Pancreas (tissue), 10 donors: ENCODE measurements at regions not wholly inside any gene's neighbourhood (a gene's known extent, or its start where the extent isn't known, plus 50 kb on each side); places are given as distances from the start of the nearest gene placed in this dataset.

Experiments
- ATAC-seq, 4 donors: fragments of 200-7000 bp; cut with Tn5 transposase; one replicate each; pipeline versions ENCODE4 v1.8.0 to v1.9.1; 2020; ENCODE audit warnings: mild to moderate bottlenecking in 4 of 4, moderate library complexity in 4 of 4
- DNase-seq, 6 donors: peaks; one replicate each; pipeline ENCODE4 v3.0.0-alpha.2; 2020
- FAIRE-seq: peaks from 2 replicates; lab custom pipeline; 2012; peaks lifted over from hg19 to GRCh38; lab: Jason Lieb, UNC
- H3K27ac ChIP-seq, 4 donors: fragments of 200-600 bp; sonication (generic); 1 replicate in 3 of 4; 2 replicates in 1 of 4; pipeline versions ENCODE4 v1.5.0 to v1.8.0; 2020
- H3K27me3 ChIP-seq, 4 donors: fragments of 200-600 bp; one replicate each; pipeline ENCODE4 v1.8.0; 2021
- H3K36me3 ChIP-seq, 3 donors: fragments of 200-600 bp; sonication (generic) in 1 of 3; one replicate each; pipeline versions ENCODE4 v1.5.0 to v1.8.0; 2020 to 2021
- H3K4me1 ChIP-seq, 3 donors: fragments of 200-600 bp; one replicate each; pipeline ENCODE4 v1.8.0; 2021
- H3K4me3 ChIP-seq, 4 donors: fragments of 200-600 bp; sonication (generic) in 2 of 4; one replicate each; pipeline versions ENCODE4 v1.5.0 to v1.8.0; 2020 to 2021
- H3K9me3 ChIP-seq, 4 donors: fragments of 200-600 bp; one replicate each; pipeline ENCODE4 v1.8.0; 2021
- CTCF ChIP-seq, 4 donors: fragments of 200-600 bp; sonication (generic) in 3 of 4; IDR thresholded peaks; one replicate each; pipeline versions ENCODE4 v1.5.0 to v1.8.0; 2021; ENCODE audit warnings: antibody characterized with exemption in 4 of 4
- WGBS, 2 donors: extraction: QIAGEN DNeasy Blood & Tissue Kit; methylation state at CpG; one replicate each; pipeline ENCODE4 v1.1.7; 2013; 5-methylcytosine and 5-hydroxymethylcytosine counted together
- intact Hi-C, 3 donors: fragments of 100-400 bp; cut with DNase I; formaldehyde crosslinking; loops; one replicate each; pipeline versions ENCODE4 v1.11.1 to v1.14.2; 2022
- donor health status: healthy with polysubstance abuse.
- donor health status: DM: no; HTN: no; CAD: no; lungs with moderate emphysema.
- donor health status: DM: no; HTN: no; CAD: no.
- donor health status: control.
- donor health status: control.
- donor health status: Bipolar disorder and iron deficiency.
- donor health status: DM: yes; HTN: yes; CAD: no.
- donor health status: DM: no; HTN: no; CAD: no.
- donor health status: DM: no; HTN: no; CAD: no.
- donor health status: DM: yes; HTN: yes; CAD: no.

- FAIRE-seq: no peak
- no peak for DNase-seq
- no peak for TF ChIP-seq CTCF (IDR thresholded peaks at IDR 0.05)
- H3K4me1 ChIP-seq: no peaks in the 10 kb centered on the region
- ATAC-seq: no peak
- peaks cover 0 to 3% (median 0%) of the 10 kb centered on the region in 4 donors for H3K27me3 ChIP-seq
- intact Hi-C loops: no loop called here
- no peaks in the 10 kb centered on the region for H3K9me3 ChIP-seq
- no peaks in the 10 kb centered on the region for H3K36me3 ChIP-seq
- 40 to 45% methylated on average over 3 of the region's 3 CpGs for WGBS, 2 donors
- no peak overlapping the region for H3K4me3 ChIP-seq
- no peak overlapping the region for H3K27ac ChIP-seq
Observed at GRCh38 chr15:87567406-87568030, 689.0 kb downstream of the NTRK3 start.

- Histone ChIP-seq H3K27ac (no peak overlapping the region), H3K9me3 (no peaks in the 10 kb centered on the region), H3K36me3 (no peaks in the 10 kb centered on the region), H3K4me3 (no peak overlapping the region), H3K4me1 (no peaks in the 10 kb centered on the region), H3K27me3 (no peaks in the 10 kb centered on the region)
- no peak for TF ChIP-seq CTCF (IDR thresholded peaks at IDR 0.05)
- FAIRE-seq (no peak), ATAC-seq (no peak), DNase-seq (no peak)
- 45 to 61% methylated on average over 6 of the region's 6 CpGs for WGBS, 2 donors
- intact Hi-C loops: no loop called here
Observed at GRCh38 chr15:87566236-87566635, 690.3 kb downstream of the NTRK3 start.

GRCh38 chr15:87564681-87565080 is 691.9 kb downstream of the NTRK3 start:
- whole genome bisulfite sequencing, 2 donors: 47 to 63% methylated on average over 3 of the region's 3 CpGs
- Histone ChIP-seq H3K27me3 (no peaks in the 10 kb centered on the region), H3K4me3 (no peak overlapping the region), H3K27ac (no peak overlapping the region), H3K9me3 (no peaks in the 10 kb centered on the region), H3K36me3 (no peaks in the 10 kb centered on the region), H3K4me1 (no peaks in the 10 kb centered on the region)
- no peak for TF ChIP-seq CTCF (IDR thresholded peaks at IDR 0.05)
- ATAC-seq (no peak), FAIRE-seq (no peak), DNase-seq (no peak)
- intact Hi-C loops: no loop called here

- H3K9me3 ChIP-seq: no peaks in the 10 kb centered on the region
- no peaks in the 10 kb centered on the region for H3K27me3 ChIP-seq
- intact Hi-C loops: no loop called here
- FAIRE-seq: no peak
- H3K4me3 ChIP-seq: no peak overlapping the region
- no peak overlapping the region for H3K27ac ChIP-seq
- no peak for TF ChIP-seq CTCF (IDR thresholded peaks at IDR 0.05)
- no peaks in the 10 kb centered on the region for H3K4me1 ChIP-seq
- ATAC-seq: no peak
- no peaks in the 10 kb centered on the region for H3K36me3 ChIP-seq
- DNase-seq: no peak
- WGBS, 2 donors: 28 to 29% methylated on average over 2 of the region's 2 CpGs
Observed at GRCh38 chr15:87563869-87564268, 692.7 kb downstream of the NTRK3 start.

- DNase-seq (no peak), FAIRE-seq (no peak), ATAC-seq (no peak)
- Histone ChIP-seq H3K9me3 (no peaks in the 10 kb centered on the region), H3K4me3 (no peak overlapping the region), H3K27ac (no peak overlapping the region), H3K36me3 (no peaks in the 10 kb centered on the region), H3K27me3 (no peaks in the 10 kb centered on the region), H3K4me1 (no peaks in the 10 kb centered on the region)
- intact Hi-C loops: no loop called here
- 46 to 59% methylated on average over 4 of the region's 4 CpGs for WGBS, 2 donors
- TF ChIP-seq CTCF (IDR thresholded peaks at IDR 0.05): no peak
Observed at GRCh38 chr15:87562203-87562602, 694.3 kb downstream of the NTRK3 start.
